ENCODE measurements at regions not wholly inside any gene's neighbourhood (a gene's known extent, or its start where the extent isn't known, plus 50 kb on each side); places are given as distances from the start of the nearest gene placed in this dataset.

- no peak for TF ChIP-seq CTCF (IDR thresholded peaks at IDR 0.05; ENCODE audit: low read depth, low read length)
- TF ChIP-seq EZH2phosphoT487 (IDR thresholded peaks at IDR 0.05; ENCODE audit: low read depth), result no peak
These were observed 75.0 kb upstream of the WNT7A start for GRCh38 chr3:13954741-13955483.
